K562 (cell line): ENCODE measurements at regions not wholly inside any gene's neighbourhood (a gene's known extent, or its start where the extent isn't known, plus 50 kb on each side); places are given as distances from the start of the nearest gene placed in this dataset.

ENCODE experiments used
- ATAC-seq: fragments of 200-7000 bp; cut with Tn5 transposase; 3 replicates; pipeline ENCODE4 v1.9.1; 2020; ENCODE audit warnings: moderate library complexity
- BruUV-seq: library from RNA; stranded (reverse); fragments of 400-500 nt; replicated peaks from 2 replicates; lab custom pipeline; 2021; lab: Mats Ljungman, UMichigan
- CTCF ChIA-PET: fragments of 300-600 bp; formaldehyde crosslinking; extraction: SDS; loops from one replicate; lab custom pipeline; 2021; ENCODE audit warnings: low intra/inter-chr PET ratio; lab: Yijun Ruan, JAX
- POLR2A ChIA-PET: fragments of 300-600, 350-650 bp; sonication (Branson Sonifier 250); formaldehyde crosslinking; extraction: SDS; loops from one replicate; lab custom pipeline; 2021; ENCODE audit warnings: antibody characterized with exemption, inconsistent platforms; lab: Yijun Ruan, JAX
- DNase-seq, 4 experiments: peaks; one replicate each; pipeline versions ENCODE4 v3.0.0 to v3.0.0-alpha.2; 2011 to 2018; ENCODE audit warnings: low spot score in 3 of 4, mixed read lengths in 3 of 4; ENCODE audit errors: extremely low read depth in 1 of 4
- FAIRE-seq: peaks from 2 replicates; lab custom pipeline; 2011; peaks lifted over from hg19 to GRCh38; lab: Jason Lieb, UNC
- H2AFZ ChIP-seq: 2 replicates; pipeline ENCODE4 v1.6.0; 2011; ENCODE audit warnings: low read depth, low read length, control low read depth, inconsistent platforms
- H3K27ac ChIP-seq: fragments of 200-600 bp; 3 replicates; pipeline ENCODE4 v1.8.0; 2011; ENCODE audit warnings: low read depth, mild to moderate bottlenecking, control low read depth, inconsistent platforms, low read length, moderate library complexity, mixed read lengths; ENCODE audit errors: extremely low read depth
- H3K27me3 ChIP-seq, 2 experiments: fragments of 300-600 bp in 1 of 2; 2 replicates in 1 of 2; 3 replicates in 1 of 2; pipeline versions ENCODE4 v1.6.0 to v1.8.0; 2011; ENCODE audit warnings: inconsistent platforms in 2 of 2, low read length in 2 of 2, mild to moderate bottlenecking in 1 of 2, mixed read lengths in 1 of 2, moderate library complexity in 1 of 2; ENCODE audit not compliant: control insufficient read depth in 2 of 2, insufficient read depth in 2 of 2
- H3K36me3 ChIP-seq: fragments of 300-600 bp; 3 replicates; pipeline ENCODE4 v1.8.0; 2011; ENCODE audit warnings: mild to moderate bottlenecking, low read length, inconsistent platforms; ENCODE audit not compliant: control insufficient read depth, insufficient read depth
- H3K4me1 ChIP-seq, 2 experiments: fragments of 200-600 bp in 1 of 2; replicated peaks in 1 of 2; 2 replicates in 1 of 2; 3 replicates in 1 of 2; pipeline versions ENCODE4 v1.5.1 to v1.8.0; 2011; ENCODE audit warnings: inconsistent platforms in 2 of 2, low read length in 2 of 2, mild to moderate bottlenecking in 1 of 2, mixed read lengths in 1 of 2, moderate library complexity in 1 of 2; ENCODE audit not compliant: control insufficient read depth in 2 of 2, insufficient read depth in 2 of 2
- H3K4me2 ChIP-seq: 2 replicates; pipeline ENCODE4 v1.6.1; 2011; ENCODE audit warnings: low read length, control low read depth, inconsistent platforms, mixed read lengths; ENCODE audit not compliant: insufficient read depth
- H3K4me3 ChIP-seq: fragments of 200-600 bp; sonication (generic), shearing (Covaris generic); 2 replicates; pipeline ENCODE4 v1.5.1; 2016; ENCODE audit warnings: control low read depth, inconsistent platforms
- H3K79me2 ChIP-seq: fragments of 200-600 bp; 3 replicates; pipeline ENCODE4 v1.8.0; 2011; ENCODE audit warnings: low read length, inconsistent platforms; ENCODE audit not compliant: control insufficient read depth, insufficient read depth
- H3K9ac ChIP-seq, 2 experiments: 2 replicates each; pipeline versions ENCODE4 v1.6.0 to v1.6.1; 2011; ENCODE audit warnings: low read depth in 2 of 2, low read length in 2 of 2, control low read depth in 1 of 2, inconsistent platforms in 1 of 2, mild to moderate bottlenecking in 1 of 2, mixed read lengths in 1 of 2; ENCODE audit not compliant: insufficient read depth in 1 of 2
- H3K9me1 ChIP-seq: one replicate; pipeline ENCODE4 v1.6.0; 2011; ENCODE audit warnings: inconsistent platforms, mild to moderate bottlenecking, low read length, moderate library complexity; ENCODE audit not compliant: control insufficient read depth, insufficient read depth
- H3K9me3 ChIP-seq: replicated peaks from 2 replicates; pipeline ENCODE4 v1.5.1; 2011; ENCODE audit warnings: low read depth, low read length, inconsistent platforms; ENCODE audit not compliant: control insufficient read depth, insufficient read depth
- H4K20me1 ChIP-seq: replicated peaks from 2 replicates; pipeline ENCODE4 v1.6.1; 2011; ENCODE audit warnings: low read length, inconsistent platforms, mixed read lengths; ENCODE audit not compliant: control insufficient read depth, insufficient read depth
- CBX8 ChIP-seq: fragments of 200-600 bp; sonication (generic); IDR thresholded peaks from 2 replicates; pipeline ENCODE4 v1.6.1; 2012; ENCODE audit warnings: borderline replicate concordance, mixed run types, low read depth, mild to moderate bottlenecking, moderate library complexity, mixed read lengths, low read length, control low read depth, inconsistent platforms; ENCODE audit not compliant: poor library complexity, severe bottlenecking; ENCODE audit errors: extremely low read depth
- ESRRA ChIP-seq: fragments of 450-650 bp; IDR thresholded peaks from 2 replicates; pipeline ENCODE4 v1.6.1; 2014; ENCODE audit warnings: low read depth, mild to moderate bottlenecking, moderate library complexity, borderline replicate concordance
- GATA2 ChIP-seq: sonication (generic); formaldehyde crosslinking; IDR thresholded peaks from 2 replicates; pipeline ENCODE4 v1.4.0; 2020; ENCODE audit warnings: mild to moderate bottlenecking, missing genetic modification reagents
- IFI16 ChIP-seq: fragments of 250-450 bp; sonication (Bioruptor Pico); IDR thresholded peaks from 2 replicates; pipeline ENCODE4 v2.1.2; 2022; ENCODE audit warnings: mild to moderate bottlenecking, inconsistent platforms
- IRF9 ChIP-seq: fragments of 450-650 bp; IDR thresholded peaks from 2 replicates; pipeline ENCODE4 v1.6.1; 2016; ENCODE audit warnings: missing biosample characterization, missing genetic modification characterization
- KAT7 ChIP-seq: sonication (generic); formaldehyde crosslinking; IDR thresholded peaks from 2 replicates; pipeline ENCODE4 v1.8.0; 2022; ENCODE audit warnings: missing genetic modification reagents, mild to moderate bottlenecking, borderline replicate concordance
- KDM4B ChIP-seq, 2 experiments: fragments of 450-650 bp in 1 of 2; sonication (generic) in 1 of 2; IDR thresholded peaks; 2 replicates each; pipeline ENCODE4 v1.6.1; 2016 to 2017; ENCODE audit warnings: borderline replicate concordance in 2 of 2, antibody characterized with exemption in 1 of 2, low read depth in 1 of 2, mild to moderate bottlenecking in 1 of 2
- MTA1 ChIP-seq: fragments of 450-650 bp; IDR thresholded peaks from 2 replicates; pipeline ENCODE4 v1.6.1; 2017; ENCODE audit warnings: borderline replicate concordance
- NFYB ChIP-seq: IDR thresholded peaks from 2 replicates; pipeline ENCODE4 v1.6.1; 2011; ENCODE audit warnings: mild to moderate bottlenecking, moderate library complexity; ENCODE audit not compliant: insufficient read length; ENCODE audit errors: extremely low read depth
- POLR2A ChIP-seq: fragments of 450-650 bp; conservative IDR thresholded peaks from 2 replicates; pipeline ENCODE4 v1.6.1; 2016
- SIX5 ChIP-seq, 2 experiments: IDR thresholded peaks; 2 replicates each; pipeline ENCODE4 v1.6.1; 2011; ENCODE audit warnings: low read length in 2 of 2, borderline replicate concordance in 1 of 2, low read depth in 1 of 2, mild to moderate bottlenecking in 1 of 2, moderate library complexity in 1 of 2; ENCODE audit not compliant: insufficient read depth in 1 of 2
- STAG1 ChIP-seq: sonication (generic); formaldehyde crosslinking; IDR thresholded peaks from 2 replicates; pipeline ENCODE4 v1.5.0; 2020; ENCODE audit warnings: missing genetic modification reagents, borderline replicate concordance
- whole genome bisulfite sequencing: fragments of 100-300 bp; shearing (Covaris generic); methylation state at CpG from one replicate; pipeline ENCODE4 v1.1.6; 2016; ENCODE audit warnings: low coverage, mixed read lengths; ENCODE audit not compliant: insufficient coverage; ENCODE audit errors: missing lambda C conversion rate; 5-methylcytosine and 5-hydroxymethylcytosine counted together
- in situ Hi-C: fragments of 300-500 bp; cut with MboI; formaldehyde crosslinking; loops from 4 replicates; pipeline ENCODE4 v1.15.0; 2018; ENCODE audit warnings: inconsistent platforms, mixed read lengths
- intact Hi-C: fragments of 100-400 bp; cut with micrococcal nuclease; formaldehyde crosslinking; loops from 2 replicates; pipeline ENCODE4 v1.14.2; 2022
- TF ChIP-seq, protein P1 (sequence below): IDR thresholded peaks from 2 replicates; pipeline ENCODE4 v1.6.1; 2016; ENCODE audit warnings: missing genetic modification characterization, missing compliant biosample characterization

DNA sequence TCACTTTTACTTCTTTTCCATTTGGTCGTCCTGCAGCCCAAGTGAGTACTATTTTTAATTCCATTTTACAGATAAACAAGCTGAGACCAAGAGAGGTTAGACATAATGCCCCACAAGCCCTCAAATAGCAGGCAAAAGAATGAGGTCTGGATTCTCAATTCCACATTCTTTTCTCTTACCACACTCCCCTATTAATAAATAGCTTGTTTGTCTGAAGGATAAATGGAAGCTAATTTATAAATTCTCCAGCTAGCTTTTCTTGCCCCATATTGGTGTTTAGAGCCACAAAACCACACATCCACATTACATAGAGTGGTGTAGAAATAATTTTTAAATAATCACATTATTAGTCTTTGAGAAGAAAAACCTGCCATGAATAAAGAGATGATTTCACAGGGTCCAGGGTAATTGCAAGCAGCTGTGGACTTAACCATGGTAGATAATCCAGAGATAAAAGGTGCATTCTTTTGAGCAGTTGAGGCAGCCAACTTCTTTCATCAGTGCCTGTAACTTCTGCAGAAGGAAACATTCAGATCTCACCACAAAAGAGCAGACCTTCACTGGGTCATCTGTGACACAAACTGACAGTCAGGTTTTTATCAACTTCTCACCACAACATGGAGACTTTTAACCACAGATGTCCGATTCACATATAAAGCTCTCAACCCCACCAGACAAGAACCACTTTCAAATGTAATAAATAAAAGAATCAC lies 313.4 kb upstream of the STT3B start (continued):
- no peak for TF ChIP-seq IRF9 (tag)
- no peak for TF ChIP-seq IFI16 (CRISPR knock-in tag)
- no peak for TF ChIP-seq MTA1

- ATAC-seq = no peak
- no peaks in the 10 kb centered on the region for H3K9me3 ChIP-seq
- no peaks in the 10 kb centered on the region for H3K4me1 ChIP-seq
- H3K4me3 ChIP-seq = no peak overlapping the region
- no peak for FAIRE-seq
- in situ Hi-C loops (no loop called here), intact Hi-C loops (no loop called here)
- H3K79me2 ChIP-seq = no peaks in the 10 kb centered on the region
- no peaks in the 10 kb centered on the region for H3K9me1 ChIP-seq
- no TSS peak for BruUV-seq
- TF ChIP-seq KAT7 (CRISPR knock-in tag) (no peak), KDM4B (IDR thresholded peaks at IDR 0.05; ENCODE audit: borderline replicate concordance in 2 of 2, low read depth in 1 of 2) (no peak), CBX8 (no peak), GATA2 (CRISPR knock-in tag) (no peak), NFYB (no peak), ESRRA (no peak), POLR2A (no peak), SIX5 (IDR thresholded peaks at IDR 0.05; ENCODE audit: borderline replicate concordance in 1 of 2, insufficient read depth in 1 of 2, low read depth in 1 of 2, low read length in 2 of 2) (no peak), STAG1 (no peak)
- TF ChIP-seq, protein P1, sequence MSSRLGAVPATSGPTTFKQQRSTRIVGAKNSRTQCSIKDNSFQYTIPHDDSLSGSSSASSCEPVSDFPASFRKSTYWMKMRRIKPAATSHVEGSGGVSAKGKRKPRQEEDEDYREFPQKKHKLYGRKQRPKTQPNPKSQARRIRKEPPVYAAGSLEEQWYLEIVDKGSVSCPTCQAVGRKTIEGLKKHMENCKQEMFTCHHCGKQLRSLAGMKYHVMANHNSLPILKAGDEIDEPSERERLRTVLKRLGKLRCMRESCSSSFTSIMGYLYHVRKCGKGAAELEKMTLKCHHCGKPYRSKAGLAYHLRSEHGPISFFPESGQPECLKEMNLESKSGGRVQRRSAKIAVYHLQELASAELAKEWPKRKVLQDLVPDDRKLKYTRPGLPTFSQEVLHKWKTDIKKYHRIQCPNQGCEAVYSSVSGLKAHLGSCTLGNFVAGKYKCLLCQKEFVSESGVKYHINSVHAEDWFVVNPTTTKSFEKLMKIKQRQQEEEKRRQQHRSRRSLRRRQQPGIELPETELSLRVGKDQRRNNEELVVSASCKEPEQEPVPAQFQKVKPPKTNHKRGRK (tag) = no peak
- H3K27ac ChIP-seq = no peak overlapping the region
- DNase-seq = no peak
- ChIA-PET CTCF (no interaction called here), POLR2A (no interaction called here)
- H3K27me3 ChIP-seq = no peaks in the 10 kb centered on the region
- H2AFZ ChIP-seq = no peak overlapping the region
- no peak overlapping the region for H3K9ac ChIP-seq
- H3K4me2 ChIP-seq = no peak overlapping the region
- 0% methylated on average over 4 of the region's 4 CpGs for WGBS
- no peaks in the 10 kb centered on the region for H4K20me1 ChIP-seq
- no peaks in the 10 kb centered on the region for H3K36me3 ChIP-seq
These were observed 312.3 kb upstream of the STT3B start for GRCh38 chr3:31220431-31220830.
